Stromal cell of bone marrow (primary cell): ENCODE measurements at regions not wholly inside any gene's neighbourhood (a gene's known extent, or its start where the extent isn't known, plus 50 kb on each side); places are given as distances from the start of the nearest gene placed in this dataset.

ENCODE experiments used
- DNase-seq: peaks from one replicate; pipeline ENCODE4 v3.0.0-alpha.2; 2012; ENCODE audit warnings: low read depth

DNA sequence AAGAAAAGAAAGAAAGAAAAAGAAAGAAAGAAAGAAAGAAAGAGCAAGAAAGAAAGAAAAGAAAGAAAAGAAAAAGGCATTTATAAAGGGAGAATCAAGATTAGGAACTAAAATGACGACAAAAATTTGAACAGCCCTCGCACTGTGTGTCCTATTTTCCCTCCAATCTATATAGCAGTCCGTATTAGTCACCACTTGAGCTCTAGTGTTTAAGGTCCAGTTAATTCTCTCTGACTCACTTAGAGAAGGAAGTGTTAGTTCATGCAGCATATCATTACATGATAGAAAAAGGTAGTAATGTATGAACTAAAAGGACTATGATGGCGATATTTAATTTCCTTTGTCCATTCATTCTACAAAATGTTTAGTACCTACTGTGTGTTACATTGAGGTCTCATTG lies 122.7 kb downstream of the CBLL2 start:
- DNase-seq: no peak

DNA sequence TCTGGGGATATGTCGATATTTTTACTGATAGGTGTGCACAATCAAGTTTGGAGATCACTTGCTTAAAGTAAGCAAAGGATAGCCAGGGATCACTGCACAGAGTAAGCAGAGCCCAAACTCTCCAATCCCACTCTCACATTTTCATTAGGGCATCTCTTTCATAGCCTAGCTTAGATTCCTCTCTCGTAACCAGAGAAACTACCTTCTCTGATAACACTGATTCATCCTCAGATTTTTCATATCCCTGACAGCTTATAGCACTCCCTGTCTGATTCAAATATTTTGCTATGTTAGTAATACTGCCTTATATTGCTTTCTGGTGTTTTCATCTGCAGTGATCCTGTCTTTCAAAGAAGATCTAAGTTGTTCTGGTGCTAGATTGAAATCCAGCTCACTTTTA lies 123.7 kb downstream of the CBLL2 start:
- DNase-seq: no peak

DNA sequence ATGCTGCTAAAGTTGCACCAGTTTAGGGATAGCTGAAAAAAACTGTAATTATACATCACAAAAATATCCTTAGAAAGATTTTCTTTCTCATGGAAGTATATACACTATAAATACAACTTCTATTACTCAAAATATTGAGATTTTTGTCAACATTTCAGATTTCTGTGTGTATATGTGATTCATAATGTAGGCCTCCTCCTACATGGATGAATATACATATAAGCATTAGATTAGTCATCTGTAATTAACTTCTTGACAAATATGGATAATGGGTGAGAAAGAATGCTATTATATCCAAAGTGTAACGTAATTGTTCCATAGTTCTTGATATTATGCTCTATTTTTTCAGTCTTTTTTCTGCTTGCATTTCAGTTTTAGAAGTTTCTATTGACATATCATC lies 124.9 kb downstream of the CBLL2 start:
- no peak for DNase-seq

GRCh38 chrX:22399437-22400192 lies 126.9 kb downstream of the CBLL2 start:
- peak; percentile 16 for DNase-seq

- no peak for DNase-seq
Observed at GRCh38 chrX:22404297-22404696, 131.6 kb downstream of the CBLL2 start.

DNA sequence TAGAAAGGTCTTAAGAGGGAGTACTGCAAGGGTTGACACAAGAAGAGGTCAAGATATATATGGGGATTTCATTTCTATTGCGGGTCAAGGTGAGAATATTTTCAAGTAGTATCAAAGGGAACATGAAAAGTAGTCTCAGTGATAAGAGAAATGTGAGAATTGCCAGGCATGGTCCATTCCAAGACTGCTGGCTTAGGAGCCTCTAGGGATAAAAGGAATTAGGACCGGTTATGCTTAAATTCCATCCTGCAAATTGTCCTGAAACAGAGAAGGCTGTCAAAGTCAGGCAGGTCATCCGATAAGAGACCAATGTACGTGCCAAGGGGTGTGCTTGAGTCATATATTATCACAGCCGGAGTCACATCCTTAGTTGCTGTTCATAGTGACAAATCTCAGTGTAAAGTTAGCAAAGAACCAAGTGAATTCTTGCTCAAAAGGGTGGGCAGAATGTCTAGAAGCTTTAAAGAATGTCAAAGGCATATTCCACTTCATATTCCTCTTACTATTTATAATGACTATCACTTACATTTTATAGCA lies 133.6 kb downstream of the CBLL2 start:
- no peak for DNase-seq

GRCh38 chrX:22409418-22409817 lies 136.7 kb downstream of the CBLL2 start:
- DNase-seq: no peak

DNA sequence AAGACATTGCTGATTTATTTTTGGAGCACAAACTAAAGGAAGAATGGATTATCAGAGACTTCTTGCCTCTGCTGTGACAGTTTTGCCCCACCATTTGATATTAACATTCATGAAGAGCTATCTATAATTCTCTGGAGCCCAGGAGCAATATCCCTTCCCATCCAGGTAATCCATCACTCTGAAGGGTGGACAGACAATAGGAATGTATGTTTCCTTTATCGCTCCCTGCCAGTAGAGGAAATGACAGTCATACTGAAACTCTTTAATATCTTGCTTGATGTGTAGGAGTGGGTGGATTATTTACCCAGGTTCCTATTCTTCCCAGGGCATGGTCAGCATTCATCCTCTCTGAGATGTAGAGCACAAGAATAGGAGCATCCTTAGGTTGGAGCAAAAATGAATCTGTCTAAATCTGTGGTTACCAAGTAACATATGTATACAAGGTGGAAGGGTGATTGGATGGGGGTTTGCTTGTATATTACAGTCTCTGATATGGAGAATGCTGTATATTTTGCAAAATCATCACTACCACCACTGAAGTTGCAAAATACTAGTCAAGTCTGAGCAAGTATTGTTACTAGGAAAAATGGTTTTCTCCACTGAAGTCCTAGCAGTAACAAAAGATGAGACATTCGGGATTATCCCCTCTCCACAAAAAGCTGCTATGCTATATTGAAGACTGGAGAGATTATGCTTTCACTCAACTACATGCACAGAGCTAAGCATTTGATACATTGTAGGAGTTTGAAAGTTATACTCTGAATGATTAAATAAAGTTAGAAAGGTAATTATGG lies 151.6 kb downstream of the CBLL2 start:
- no peak for DNase-seq

DNA sequence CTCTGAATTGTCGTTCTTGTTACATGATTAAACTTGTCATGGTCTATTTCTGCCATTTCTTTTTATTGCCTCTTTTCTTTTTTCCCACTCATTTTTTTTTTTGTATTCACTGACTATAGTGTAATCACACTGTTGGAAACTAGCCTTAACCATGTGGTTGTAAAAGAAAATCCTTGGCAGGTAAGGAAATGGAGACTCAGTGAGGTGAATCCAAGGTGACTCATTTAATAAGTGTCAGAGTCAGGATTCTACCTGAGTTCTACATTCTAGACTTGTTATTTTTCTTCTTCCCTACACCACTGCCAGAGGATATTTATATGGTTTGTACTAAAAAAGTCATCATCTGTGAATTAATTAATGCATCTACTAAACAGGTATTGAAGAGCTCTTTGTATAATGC lies 152.2 kb downstream of the CBLL2 start:
- no peak for DNase-seq

DNA sequence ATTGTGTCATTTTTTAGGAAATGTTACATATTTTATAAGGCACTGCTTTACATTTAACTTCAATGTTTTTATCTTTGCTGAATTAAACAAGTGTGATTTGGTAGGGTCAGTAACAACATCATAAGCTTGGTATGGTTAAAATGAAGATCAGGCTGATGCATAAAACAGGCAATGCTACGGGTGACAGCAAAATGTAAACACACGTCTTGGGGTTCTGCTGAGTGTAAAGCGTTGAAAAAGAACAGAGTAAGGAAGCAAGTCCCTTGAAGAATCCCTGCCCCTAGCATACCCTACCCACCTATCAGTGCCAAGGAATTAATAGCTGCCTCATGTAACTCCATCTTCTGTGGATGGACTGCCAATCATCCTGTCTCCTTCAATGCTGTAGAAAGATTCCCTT lies 157.0 kb downstream of the CBLL2 start:
- DNase-seq: no peak

DNA sequence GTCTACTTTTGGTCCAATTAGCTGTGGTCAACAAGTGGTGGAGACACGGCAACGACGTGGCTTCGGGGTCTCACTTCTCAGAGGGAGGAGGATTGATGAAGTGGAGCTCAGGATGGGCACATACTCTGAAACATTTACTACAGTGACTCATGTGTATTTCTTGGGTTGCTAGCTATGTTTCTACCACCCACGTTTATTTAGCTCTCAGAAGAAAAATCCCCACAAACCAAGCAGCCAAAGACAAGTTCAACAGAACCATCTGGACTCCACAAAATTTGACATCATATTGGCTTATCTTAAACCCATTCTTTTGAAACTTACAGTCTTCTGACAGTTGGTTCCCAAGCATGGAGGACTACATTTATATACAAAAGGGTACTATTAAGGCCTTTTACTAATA lies 158.0 kb downstream of the CBLL2 start:
- peak; percentile 6 for DNase-seq

DNA sequence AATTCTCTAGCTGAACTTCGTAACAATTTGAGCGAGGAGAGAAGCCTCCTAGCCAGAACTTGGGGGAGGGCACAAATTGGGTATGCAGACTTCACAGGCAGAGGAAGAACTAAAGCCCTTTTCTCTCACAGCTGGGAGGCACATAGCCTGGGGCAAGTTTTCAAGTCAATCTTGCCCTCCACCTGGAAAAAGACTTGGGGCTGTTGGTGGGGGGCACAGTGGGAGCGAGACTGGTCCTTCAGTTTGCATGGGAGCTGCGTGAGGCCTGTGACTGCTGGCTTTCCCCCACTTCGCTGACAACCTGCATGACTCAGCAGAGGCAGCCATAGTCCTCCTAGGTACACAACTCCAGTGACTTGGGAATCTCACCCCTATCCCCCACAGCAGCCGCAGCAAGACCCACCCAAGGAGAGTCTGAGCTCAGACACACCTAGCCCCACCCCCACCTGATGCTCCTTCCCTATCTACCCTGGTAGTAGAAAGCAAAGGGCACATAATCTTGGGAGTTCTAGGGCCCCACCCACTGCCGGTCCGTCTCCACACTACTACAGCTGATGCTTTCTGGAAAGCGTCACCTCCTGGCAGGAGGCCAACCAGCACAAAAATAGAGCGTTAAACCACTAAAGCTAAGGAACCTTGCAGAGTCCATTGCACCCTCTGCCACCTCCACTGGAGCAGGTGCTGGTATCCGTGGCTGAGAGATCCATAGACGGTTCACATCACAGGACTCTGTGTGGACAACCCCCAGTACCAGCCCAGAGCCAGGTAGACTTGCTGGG lies 160.8 kb downstream of the CBLL2 start:
- no peak for DNase-seq

DNA sequence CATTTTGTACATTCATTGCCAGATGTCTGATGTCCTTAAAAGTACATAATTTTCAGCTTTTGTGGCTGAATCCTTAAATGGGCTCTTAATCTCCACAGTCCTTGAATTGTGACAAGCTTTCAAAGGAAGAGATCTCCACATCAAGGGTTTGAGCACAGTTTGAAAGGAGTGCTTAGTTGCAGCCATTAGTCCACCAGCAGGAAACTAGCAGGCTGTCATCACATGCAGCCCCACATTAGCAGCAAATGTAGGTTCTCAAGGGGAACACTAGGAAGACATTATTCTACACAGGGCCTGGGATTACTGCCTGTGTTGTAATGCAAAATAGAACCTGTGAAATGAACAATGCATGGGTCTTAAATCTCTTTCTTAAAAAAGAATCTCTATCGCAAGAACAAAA lies 173.2 kb downstream of the CBLL2 start:
- no peak for DNase-seq

DNA sequence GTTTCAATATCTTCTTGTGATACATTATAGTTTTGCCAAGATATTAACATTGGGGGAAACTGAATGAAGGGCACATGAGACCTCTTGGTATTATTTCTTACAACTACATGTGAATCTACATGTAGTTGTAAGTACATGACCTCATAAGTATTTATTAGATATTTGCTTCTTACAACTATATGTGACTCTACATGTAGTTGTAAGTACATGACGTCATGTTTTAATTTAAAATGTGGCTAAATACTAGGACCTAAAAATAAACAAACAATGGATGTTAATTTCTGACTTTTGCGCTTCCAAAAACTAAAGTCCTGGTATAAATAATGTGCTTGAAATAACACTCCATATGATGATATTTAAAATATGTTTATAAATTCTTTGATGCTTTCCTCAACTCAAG lies 190.2 kb downstream of the CBLL2 start:
- no peak for DNase-seq

- no peak for DNase-seq
Observed at GRCh38 chrX:22467571-22467970, 194.9 kb downstream of the CBLL2 start.

DNA sequence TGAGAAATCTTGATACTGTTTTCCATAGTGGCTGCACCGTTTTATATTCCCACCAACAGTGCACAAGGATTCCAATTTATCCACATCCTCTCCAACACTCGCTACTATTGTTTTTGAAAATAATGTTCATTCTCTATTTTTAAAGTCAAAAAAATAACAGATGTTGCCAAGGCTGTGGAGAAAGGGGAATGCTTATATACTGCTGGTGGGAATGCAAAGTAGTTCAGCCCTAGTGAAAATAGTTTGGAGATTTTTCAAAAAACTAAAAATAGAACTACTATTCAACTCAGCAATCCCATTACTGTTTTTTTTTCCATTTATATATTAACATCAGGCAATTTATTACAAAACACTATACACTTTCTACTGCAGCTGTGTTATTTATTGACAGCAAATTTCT lies 208.7 kb downstream of the CBLL2 start:
- DNase-seq: no peak

DNA sequence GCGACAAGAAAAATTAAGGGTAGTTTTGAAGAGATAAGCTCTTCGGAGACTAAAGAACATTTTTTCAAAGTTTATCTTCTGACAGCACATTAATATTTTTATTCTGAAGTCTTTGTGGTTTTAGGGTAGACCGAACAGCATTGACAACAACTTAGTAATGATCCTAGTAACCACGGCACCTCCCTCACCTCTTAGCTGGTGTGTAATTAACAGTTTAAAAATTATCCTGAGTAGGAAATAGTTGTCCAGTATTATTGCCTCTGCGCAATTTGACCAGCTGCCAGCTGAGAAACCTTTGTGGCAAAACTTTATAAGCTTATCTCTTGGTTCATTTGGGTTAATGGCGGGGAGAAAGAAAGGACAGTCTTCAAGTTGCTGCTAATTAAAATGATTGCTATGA lies 213.6 kb downstream of the CBLL2 start:
- no peak for DNase-seq

DNA sequence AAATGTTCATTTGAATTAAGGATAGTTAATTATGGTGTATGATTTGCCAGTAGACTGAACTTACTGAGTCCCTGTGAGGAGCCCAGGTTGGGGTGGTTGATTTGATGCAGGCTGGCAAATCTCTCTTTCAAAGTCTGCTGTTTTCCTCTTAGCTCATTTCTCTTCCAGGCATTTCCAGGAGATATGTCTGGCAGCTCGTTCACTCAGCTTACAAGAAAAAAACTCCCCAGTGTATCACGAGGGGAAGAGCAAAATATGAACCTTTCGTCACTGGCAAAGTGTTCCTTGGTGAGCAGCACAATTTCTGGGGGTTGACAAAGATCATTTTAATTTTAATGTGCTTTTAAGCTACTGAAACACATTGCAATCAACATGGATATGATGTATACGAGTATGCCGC lies 244.2 kb downstream of the CBLL2 start:
- DNase-seq: no peak

GRCh38 chrX:22520128-22520828 lies 247.6 kb downstream of the CBLL2 start:
- DNase-seq: no peak

GRCh38 chrX:22526339-22526738 lies 253.6 kb downstream of the CBLL2 start:
- DNase-seq: peak; percentile 62

DNA sequence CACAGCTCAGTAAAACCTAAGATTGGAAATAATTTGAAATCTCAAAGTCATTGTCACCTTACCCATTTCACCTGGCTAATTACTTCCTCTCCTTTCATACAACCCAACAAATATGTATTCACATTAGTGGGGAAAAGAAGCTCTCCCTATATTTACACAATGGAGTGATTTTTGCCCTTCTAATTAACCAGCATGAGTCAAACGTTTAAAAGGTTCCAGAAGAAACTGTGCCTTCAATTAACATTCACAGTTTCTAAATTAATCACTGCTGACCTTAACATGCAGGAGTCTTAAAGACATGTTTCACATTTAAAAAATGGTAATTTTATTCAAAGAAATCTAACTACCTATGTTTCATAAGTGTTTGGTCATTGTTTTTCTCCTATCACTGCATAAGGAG lies 254.6 kb downstream of the CBLL2 start:
- no peak for DNase-seq

DNA sequence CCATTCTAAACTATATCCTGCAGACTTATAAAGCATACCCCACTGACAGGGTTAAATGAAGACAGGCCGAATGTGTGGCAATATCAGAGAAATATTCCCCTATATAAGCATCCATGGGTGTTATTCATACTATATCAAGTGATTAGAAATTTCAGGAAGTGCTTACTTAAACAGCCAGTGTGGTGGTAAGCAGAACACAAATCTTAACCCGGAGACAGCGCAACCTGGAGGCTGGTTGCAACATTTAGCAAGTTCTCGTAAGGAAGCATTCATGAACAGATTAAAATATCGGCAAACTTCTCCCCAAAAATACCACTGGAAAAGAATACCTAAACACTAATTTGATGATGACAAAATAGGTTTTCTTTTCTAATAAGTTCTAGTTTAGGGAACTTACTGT lies 261.2 kb downstream of the CBLL2 start:
- no peak for DNase-seq
